Gastroesophageal sphincter (tissue), 4 donors: ENCODE measurements at regions not wholly inside any gene's neighbourhood (a gene's known extent, or its start where the extent isn't known, plus 50 kb on each side); places are given as distances from the start of the nearest gene placed in this dataset.

Source experiments
- ATAC-seq: fragments of 150-250 bp; one replicate; pipeline ENCODE4 v1.9.1; 2016; ENCODE audit warnings: mild to moderate bottlenecking, moderate library complexity
- H3K27ac ChIP-seq, 4 donors: fragments of 200-600 bp; sonication (generic) in 3 of 4; 1 replicate in 3 of 4; 2 replicates in 1 of 4; pipeline ENCODE4 v1.5.1; 2016 to 2019
- H3K27me3 ChIP-seq: fragments of 200-600 bp; sonication (generic); one replicate; pipeline ENCODE4 v1.5.1; 2019
- H3K36me3 ChIP-seq, 2 donors: fragments of 200-600 bp; sonication (generic); one replicate each; pipeline ENCODE4 v1.5.1; 2019; ENCODE audit warnings: control low read depth in 1 of 2
- H3K4me1 ChIP-seq, 3 donors: fragments of 200-600 bp; sonication (generic); 1 replicate in 2 of 3; 2 replicates in 1 of 3; pipeline ENCODE4 v1.5.1; 2016 to 2019; ENCODE audit warnings: control low read depth in 2 of 3
- H3K4me3 ChIP-seq, 2 donors: fragments of 200-600 bp; sonication (generic); one replicate each; pipeline ENCODE4 v1.5.1; 2019; ENCODE audit warnings: mild to moderate bottlenecking in 1 of 2, moderate library complexity in 1 of 2
- H3K9me3 ChIP-seq, 3 donors: fragments of 200-600 bp; sonication (generic); one replicate each; pipeline ENCODE4 v1.5.1; 2017 to 2019; ENCODE audit warnings: control low read depth in 2 of 3
- CTCF ChIP-seq, 4 experiments: fragments of 200-600 bp in 2 of 4; fragments of 450-650 bp in 2 of 4; sonication (generic) in 1 of 4; IDR thresholded peaks; one replicate each; pipeline ENCODE4 v1.5.1; 2017 to 2019; ENCODE audit warnings: antibody characterized with exemption in 4 of 4, mild to moderate bottlenecking in 2 of 4, moderate library complexity in 2 of 4
- EP300 ChIP-seq: sonication (generic); formaldehyde crosslinking; IDR thresholded peaks from one replicate; pipeline ENCODE4 v1.6.1; 2017; ENCODE audit warnings: antibody characterized with exemption, mild to moderate bottlenecking
- POLR2A ChIP-seq, 2 donors: fragments of 450-650 bp; IDR thresholded peaks; one replicate each; pipeline ENCODE4 v1.6.1; 2017; ENCODE audit warnings: antibody characterized with exemption in 2 of 2, mild to moderate bottlenecking in 2 of 2, moderate library complexity in 1 of 2
- POLR2AphosphoS5 ChIP-seq: sonication (generic); formaldehyde crosslinking; IDR thresholded peaks from one replicate; pipeline ENCODE4 v1.6.1; 2017; ENCODE audit warnings: antibody characterized with exemption
- WGBS, 2 donors: methylation state at CpG; one replicate each; pipeline ENCODE4 v1.1.5; 2018; ENCODE audit warnings: low coverage in 1 of 2; 5-methylcytosine and 5-hydroxymethylcytosine counted together

DNA sequence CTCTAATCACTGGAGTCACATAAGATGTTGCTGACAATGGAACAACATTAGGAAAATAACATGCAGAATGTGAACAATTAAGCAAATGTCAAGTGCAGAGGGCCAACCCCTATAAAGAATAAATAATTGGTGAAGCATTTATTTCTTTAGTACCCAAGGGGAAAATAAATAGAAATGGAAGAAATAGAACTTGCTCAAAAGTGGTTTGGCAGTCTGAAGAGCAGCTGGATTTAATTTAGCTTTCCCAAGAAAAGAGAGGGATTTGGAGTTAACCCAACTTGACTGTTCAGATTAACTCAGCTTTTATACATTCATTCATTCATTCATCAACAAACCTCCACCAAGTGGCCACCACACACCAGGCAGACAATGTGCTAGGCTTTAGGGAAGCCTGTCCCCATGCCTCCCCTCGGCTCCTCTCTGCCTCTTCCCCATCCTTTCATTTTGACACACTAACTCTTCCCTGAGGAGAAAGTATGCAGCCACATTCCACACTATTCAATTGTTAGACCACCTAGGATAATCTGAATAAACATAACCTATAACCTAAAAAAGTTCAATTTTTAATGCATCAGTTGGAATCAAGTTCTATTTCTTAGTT is 295.5 kb downstream of the AHR start:
- H3K27ac ChIP-seq: no peak overlapping the region
- no peak for TF ChIP-seq POLR2AphosphoS5
- TF ChIP-seq CTCF (IDR thresholded peaks at IDR 0.05): no peak
- no peak for TF ChIP-seq POLR2A (IDR thresholded peaks at IDR 0.05)
- no peak for TF ChIP-seq EP300
- 57 to 100% methylated on average over 1 of the region's 1 CpG for WGBS, 2 donors
- H3K4me3 ChIP-seq: no peak overlapping the region
- no peak for ATAC-seq
- H3K9me3 ChIP-seq: no peaks in the 10 kb centered on the region
- H3K4me1 ChIP-seq: no peaks in the 10 kb centered on the region
- H3K36me3 ChIP-seq: no peaks in the 10 kb centered on the region
- no peaks in the 10 kb centered on the region for H3K27me3 ChIP-seq

GRCh38 chr7:17595546-17595945 is 297.1 kb downstream of the AHR start:
- TF ChIP-seq CTCF (IDR thresholded peaks at IDR 0.05) (no peak), POLR2A (IDR thresholded peaks at IDR 0.05) (no peak), POLR2AphosphoS5 (no peak), EP300 (no peak)
- H3K27ac ChIP-seq: no peak overlapping the region
- no peak for ATAC-seq
- no peaks in the 10 kb centered on the region for H3K36me3 ChIP-seq
- WGBS, 2 donors: 76 to 100% methylated on average over 1 of the region's 1 CpG
- H3K9me3 ChIP-seq: no peaks in the 10 kb centered on the region
- no peaks in the 10 kb centered on the region for H3K4me1 ChIP-seq
- H3K4me3 ChIP-seq: no peak overlapping the region
- H3K27me3 ChIP-seq: no peaks in the 10 kb centered on the region

DNA sequence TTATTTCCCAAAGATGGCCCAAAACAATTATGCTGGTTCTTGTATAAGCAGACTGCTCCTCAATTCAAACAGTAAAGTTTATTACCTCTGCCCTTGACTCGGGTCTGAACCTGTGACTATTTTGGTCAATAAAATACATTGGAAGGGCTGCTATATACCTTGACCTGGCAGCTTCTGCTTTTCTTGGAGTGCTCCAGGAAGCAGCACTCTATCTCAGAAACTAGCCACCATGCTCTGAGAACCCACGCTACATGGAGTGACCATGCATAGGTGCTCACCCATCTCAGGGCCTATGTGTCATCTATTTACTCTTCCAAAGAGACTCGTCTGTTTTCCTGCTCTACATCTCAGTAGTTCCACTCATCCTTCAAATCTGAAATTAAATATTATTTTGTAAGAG is 299.9 kb downstream of the AHR start:
- Histone ChIP-seq H3K27me3 (no peaks in the 10 kb centered on the region), H3K4me3 (no peak overlapping the region), H3K36me3 (no peaks in the 10 kb centered on the region), H3K4me1 (no peaks in the 10 kb centered on the region), H3K27ac (no peak overlapping the region), H3K9me3 (no peaks in the 10 kb centered on the region)
- WGBS, 2 donors: 70 to 72% methylated on average over 3 of the region's 3 CpGs
- no peak for TF ChIP-seq EP300
- TF ChIP-seq POLR2A (IDR thresholded peaks at IDR 0.05): no peak
- TF ChIP-seq CTCF (IDR thresholded peaks at IDR 0.05): no peak
- no peak for TF ChIP-seq POLR2AphosphoS5
- ATAC-seq: no peak

DNA sequence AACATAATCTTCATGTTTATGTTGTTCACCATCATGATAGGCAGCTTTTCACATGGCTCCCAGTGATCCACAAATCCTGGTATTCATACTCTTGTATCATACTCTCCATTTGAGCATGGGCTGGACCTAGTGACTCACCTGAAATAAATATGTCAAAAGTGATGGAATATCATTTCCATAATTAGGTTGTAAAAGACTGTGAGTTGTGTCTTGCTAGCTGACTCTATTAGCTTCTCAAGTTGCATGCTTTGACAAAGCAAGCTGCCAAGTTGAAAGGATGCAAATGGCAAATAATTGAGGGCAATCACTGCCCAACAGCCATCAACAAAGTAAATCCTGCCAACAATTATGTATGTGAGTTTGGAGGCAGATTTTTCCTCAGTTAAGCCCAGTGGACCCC is 300.4 kb downstream of the AHR start:
- Histone ChIP-seq H3K27me3 (no peaks in the 10 kb centered on the region), H3K4me1 (no peaks in the 10 kb centered on the region), H3K36me3 (no peaks in the 10 kb centered on the region), H3K27ac (no peak overlapping the region), H3K4me3 (no peak overlapping the region), H3K9me3 (no peaks in the 10 kb centered on the region)
- no peak for ATAC-seq
- TF ChIP-seq POLR2AphosphoS5: no peak
- TF ChIP-seq CTCF (IDR thresholded peaks at IDR 0.05): no peak
- TF ChIP-seq EP300: no peak
- TF ChIP-seq POLR2A (IDR thresholded peaks at IDR 0.05): no peak

DNA sequence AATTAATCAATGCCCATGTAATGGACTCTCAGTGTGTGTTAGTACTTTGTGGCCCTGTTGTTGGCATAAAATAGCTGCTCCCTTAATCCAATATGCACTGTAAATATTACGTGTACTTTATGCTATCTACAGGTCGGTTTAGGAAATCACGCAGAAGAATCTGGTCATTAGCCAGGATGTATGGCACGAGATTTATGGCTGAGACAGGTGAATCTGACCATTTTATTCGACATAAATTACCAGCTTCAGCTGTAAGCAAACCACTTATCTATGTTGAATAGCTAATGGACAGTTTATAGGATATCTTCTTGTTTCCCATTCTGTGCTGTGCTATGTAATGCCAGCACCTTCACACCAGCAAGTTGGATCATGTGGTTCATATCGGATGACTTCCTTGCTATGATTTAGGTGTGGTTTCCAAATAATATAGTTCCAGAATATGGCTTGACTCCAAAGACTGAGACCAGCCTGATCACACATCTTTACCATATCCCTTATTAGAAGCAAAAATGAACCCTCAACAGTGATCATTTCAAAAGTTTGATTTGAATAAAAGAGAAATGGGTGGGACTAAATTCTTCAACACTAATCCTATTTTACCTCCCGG is 301.4 kb downstream of the AHR start:
- Histone ChIP-seq H3K36me3 (no peaks in the 10 kb centered on the region), H3K27ac (no peak overlapping the region), H3K9me3 (no peaks in the 10 kb centered on the region), H3K4me3 (no peak overlapping the region), H3K4me1 (no peaks in the 10 kb centered on the region), H3K27me3 (no peaks in the 10 kb centered on the region)
- WGBS, 2 donors: 78 to 84% methylated on average over 6 to 7 of the region's 7 CpGs
- TF ChIP-seq POLR2A (IDR thresholded peaks at IDR 0.05) (no peak), EP300 (no peak), POLR2AphosphoS5 (no peak), CTCF (IDR thresholded peaks at IDR 0.05) (no peak)
- ATAC-seq: no peak
